Prostate gland (tissue), 2 donors: ENCODE measurements at regions not wholly inside any gene's neighbourhood (a gene's known extent, or its start where the extent isn't known, plus 50 kb on each side); places are given as distances from the start of the nearest gene placed in this dataset.

ENCODE experiments used
- DNase-seq: peaks from one replicate; pipeline ENCODE4 v3.0.0-alpha.2; 2019; ENCODE audit warnings: low spot score
- H3K27ac ChIP-seq, 2 donors: fragments of 200-600 bp; sonication (generic); 2 replicates each; pipeline ENCODE4 v1.5.1; 2017 to 2019
- H3K27me3 ChIP-seq: fragments of 200-600 bp; sonication (generic); replicated peaks from 2 replicates; pipeline ENCODE4 v1.5.1; 2019; ENCODE audit not compliant: insufficient read depth
- H3K36me3 ChIP-seq, 2 donors: fragments of 200-600 bp; sonication (generic); 1 replicate in 1 of 2; 2 replicates in 1 of 2; pipeline versions ENCODE4 v1.5.1 to v1.8.1; 2017 to 2019
- H3K4me1 ChIP-seq: fragments of 200-600 bp; sonication (generic); replicated peaks from 2 replicates; pipeline ENCODE4 v1.5.1; 2019
- H3K4me3 ChIP-seq, 2 donors: fragments of 200-600 bp; sonication (generic); 2 replicates each; pipeline ENCODE4 v1.5.1; 2017 to 2019
- H3K9me3 ChIP-seq: fragments of 200-600 bp; sonication (generic); 2 replicates; pipeline ENCODE4 v1.5.1; 2017
- POLR2A ChIP-seq: fragments of 450-650 bp; IDR thresholded peaks from one replicate; pipeline ENCODE4 v1.6.1; 2016; ENCODE audit warnings: antibody characterized with exemption, mild to moderate bottlenecking
- POLR2AphosphoS5 ChIP-seq: sonication (generic); formaldehyde crosslinking; IDR thresholded peaks from one replicate; pipeline ENCODE4 v1.6.1; 2017; ENCODE audit warnings: antibody characterized with exemption
- WGBS: methylation state at CpG from one replicate; pipeline ENCODE4 v1.1.5; 2018; 5-methylcytosine and 5-hydroxymethylcytosine counted together
- intact Hi-C: fragments of 100-400 bp; cut with DNase I; formaldehyde crosslinking; loops from one replicate; pipeline ENCODE4 v1.14.2; 2022
- TF ChIP-seq, protein P1 (sequence below), 4 experiments: fragments of 200-600 bp in 2 of 4; fragments of 450-650 bp in 2 of 4; sonication (generic) in 2 of 4; IDR thresholded peaks; 1 replicate in 3 of 4; 2 replicates in 1 of 4; pipeline ENCODE4 v1.5.1; 2016 to 2019; ENCODE audit warnings: antibody characterized with exemption in 4 of 4, mild to moderate bottlenecking in 2 of 4, moderate library complexity in 2 of 4

DNA sequence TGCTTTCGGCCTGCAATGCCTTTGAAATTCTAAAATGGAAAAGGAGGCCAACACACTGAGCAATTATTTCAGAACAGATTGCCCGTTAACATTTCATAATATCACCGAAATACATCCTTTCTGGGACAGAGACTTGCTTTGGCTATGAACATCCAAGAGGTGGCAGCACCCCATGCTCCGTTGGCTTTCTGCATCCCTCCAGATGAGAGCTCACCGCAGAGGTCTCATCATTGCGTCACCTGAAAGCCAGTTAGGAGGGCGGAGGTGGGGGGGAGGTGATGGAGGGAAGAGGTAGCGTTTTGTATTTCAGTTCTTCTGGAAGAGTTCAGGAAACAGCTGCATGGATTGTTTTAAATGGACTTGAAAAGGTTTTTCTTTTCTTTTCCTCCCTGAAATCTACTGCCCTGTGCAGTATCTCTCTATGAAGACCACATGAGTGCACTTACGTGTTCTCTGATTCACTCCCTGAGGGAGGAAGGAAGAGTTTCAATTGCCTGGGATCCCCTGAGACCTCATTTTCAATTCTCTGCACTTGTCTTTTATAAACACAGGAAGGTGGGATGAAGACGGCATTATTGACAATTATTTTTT lies 166.8 kb upstream of the PGRMC2 start:
- H3K9me3 ChIP-seq, result no peaks in the 10 kb centered on the region
- intact Hi-C loops, result loop anchor here (2.0 to 10.0 kb wide), 4 partner anchors 98 to 354 kb away; partner anchors contain the start of gene JADE1
- no peak overlapping the region for H3K27ac ChIP-seq
- no peak overlapping the region for H3K4me3 ChIP-seq
- peak; percentile 78 for DNase-seq
- H3K27me3 ChIP-seq, result no peaks in the 10 kb centered on the region
- WGBS, result 14% methylated on average over 10 of the region's 10 CpGs
- H3K4me1 ChIP-seq, result no peaks in the 10 kb centered on the region
- TF ChIP-seq POLR2AphosphoS5, result peak; percentile 78
- TF ChIP-seq, protein P1, sequence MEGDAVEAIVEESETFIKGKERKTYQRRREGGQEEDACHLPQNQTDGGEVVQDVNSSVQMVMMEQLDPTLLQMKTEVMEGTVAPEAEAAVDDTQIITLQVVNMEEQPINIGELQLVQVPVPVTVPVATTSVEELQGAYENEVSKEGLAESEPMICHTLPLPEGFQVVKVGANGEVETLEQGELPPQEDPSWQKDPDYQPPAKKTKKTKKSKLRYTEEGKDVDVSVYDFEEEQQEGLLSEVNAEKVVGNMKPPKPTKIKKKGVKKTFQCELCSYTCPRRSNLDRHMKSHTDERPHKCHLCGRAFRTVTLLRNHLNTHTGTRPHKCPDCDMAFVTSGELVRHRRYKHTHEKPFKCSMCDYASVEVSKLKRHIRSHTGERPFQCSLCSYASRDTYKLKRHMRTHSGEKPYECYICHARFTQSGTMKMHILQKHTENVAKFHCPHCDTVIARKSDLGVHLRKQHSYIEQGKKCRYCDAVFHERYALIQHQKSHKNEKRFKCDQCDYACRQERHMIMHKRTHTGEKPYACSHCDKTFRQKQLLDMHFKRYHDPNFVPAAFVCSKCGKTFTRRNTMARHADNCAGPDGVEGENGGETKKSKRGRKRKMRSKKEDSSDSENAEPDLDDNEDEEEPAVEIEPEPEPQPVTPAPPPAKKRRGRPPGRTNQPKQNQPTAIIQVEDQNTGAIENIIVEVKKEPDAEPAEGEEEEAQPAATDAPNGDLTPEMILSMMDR (IDR thresholded peaks at IDR 0.05), result peak; percentile 35 to 84 (median 71)
- no peak for TF ChIP-seq POLR2A
- H3K36me3 ChIP-seq, result no peaks in the 10 kb centered on the region

DNA sequence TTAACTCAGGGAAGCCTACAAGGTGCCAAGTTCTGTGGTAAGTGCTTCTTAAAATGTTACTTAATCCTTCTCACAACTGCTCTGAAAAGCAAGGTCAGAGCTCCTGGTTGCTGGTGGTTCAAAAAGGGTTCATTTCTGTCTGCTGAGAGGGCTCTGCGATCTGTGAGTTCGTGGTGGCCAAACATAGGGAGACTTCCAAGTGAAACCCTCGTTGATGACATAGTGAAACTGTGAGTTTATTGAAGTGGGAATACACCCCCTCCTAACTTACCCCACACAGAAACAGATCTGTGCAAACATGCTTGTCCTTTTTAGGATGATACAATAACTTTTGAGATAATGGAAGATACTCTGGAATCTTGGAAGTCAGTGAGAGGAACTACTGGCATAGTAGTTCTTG lies 164.8 kb upstream of the PGRMC2 start:
- intact Hi-C loops, result loop anchor here (2.0 to 10.0 kb wide), 4 partner anchors 64 to 210 kb away; no protein-coding TSS in a partner anchor
- no peaks in the 10 kb centered on the region for H3K27me3 ChIP-seq
- H3K27ac ChIP-seq, result no peak overlapping the region
- no peak overlapping the region for H3K4me3 ChIP-seq
- no peak for DNase-seq
- WGBS, result 28% methylated on average over 3 of the region's 3 CpGs
- no peaks in the 10 kb centered on the region for H3K36me3 ChIP-seq
- H3K4me1 ChIP-seq, result no peaks in the 10 kb centered on the region
- H3K9me3 ChIP-seq, result no peaks in the 10 kb centered on the region
- TF ChIP-seq, protein P1 (IDR thresholded peaks at IDR 0.05), result no peak
- TF ChIP-seq POLR2AphosphoS5, result no peak
- no peak for TF ChIP-seq POLR2A

DNA sequence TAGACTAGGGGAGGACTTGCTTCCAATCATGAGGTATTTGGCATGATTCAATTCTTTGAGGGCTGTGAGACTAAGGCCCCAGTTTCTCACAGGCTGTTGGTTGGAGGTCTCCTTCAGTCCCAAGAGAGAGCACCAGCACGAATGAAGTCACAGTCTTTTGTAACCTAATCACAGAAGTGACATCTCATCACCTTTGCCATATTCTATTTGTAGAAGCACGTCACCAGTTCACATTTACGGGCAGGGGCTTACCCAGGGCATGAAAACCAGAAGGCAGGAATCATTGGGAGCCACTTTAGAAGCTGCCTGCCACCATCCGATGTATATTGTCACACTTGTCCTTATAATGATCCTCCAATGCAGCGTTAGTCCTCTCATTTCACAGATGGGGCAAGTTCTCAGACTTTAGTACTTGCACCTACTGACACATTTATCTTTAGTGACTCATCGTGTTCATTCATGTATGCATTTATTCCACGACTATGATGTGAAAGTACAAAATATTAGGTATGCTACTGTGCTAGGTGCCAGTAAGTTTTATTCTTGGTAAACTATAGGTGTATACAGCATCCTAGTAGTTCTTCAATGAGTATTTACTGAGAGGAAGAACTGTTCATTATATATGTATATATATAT lies 163.8 kb upstream of the PGRMC2 start:
- Histone ChIP-seq H3K36me3 (no peaks in the 10 kb centered on the region), H3K4me3 (no peak overlapping the region), H3K4me1 (no peaks in the 10 kb centered on the region), H3K9me3 (no peaks in the 10 kb centered on the region), H3K27ac (peak overlapping the region in 1 of 2 donors; percentile 19), H3K27me3 (no peaks in the 10 kb centered on the region)
- TF ChIP-seq, protein P1 (IDR thresholded peaks at IDR 0.05), result no peak
- TF ChIP-seq POLR2A (no peak), POLR2AphosphoS5 (no peak)
- DNase-seq, result no peak
- WGBS, result 92% methylated on average over 7 of the region's 7 CpGs
- intact Hi-C loops, result loop anchor here (5.0 to 10.0 kb wide), 3 partner anchors 101 to 211 kb away; no protein-coding TSS in a partner anchor

GRCh38 chr4:128450326-128451120 lies 162.9 kb upstream of the PGRMC2 start:
- Histone ChIP-seq H3K9me3 (no peaks in the 10 kb centered on the region), H3K36me3 (no peaks in the 10 kb centered on the region), H3K4me3 (no peak overlapping the region), H3K4me1 (no peaks in the 10 kb centered on the region), H3K27ac (peak overlapping the region in 1 of 2 donors; percentile 19), H3K27me3 (no peaks in the 10 kb centered on the region)
- WGBS, result 41% methylated on average over 5 of the region's 5 CpGs
- TF ChIP-seq, protein P1 (IDR thresholded peaks at IDR 0.05), result no peak
- TF ChIP-seq POLR2AphosphoS5 (peak; percentile 64), POLR2A (no peak)
- intact Hi-C loops, result loop anchor here (5.0 to 10.0 kb wide), 3 partner anchors 102 to 212 kb away; no protein-coding TSS in a partner anchor
- no peak for DNase-seq
